WTC11 (cell line): ENCODE measurements at regions not wholly inside any gene's neighbourhood (a gene's known extent, or its start where the extent isn't known, plus 50 kb on each side); places are given as distances from the start of the nearest gene placed in this dataset.

Experiments
- ATAC-seq: fragments of 200-7000 bp; cut with Tn5 transposase; 2 replicates; pipeline ENCODE4 v1.10.0; 2021; ENCODE audit warnings: mild to moderate bottlenecking, moderate library complexity
- CTCF ChIA-PET: fragments of 300-600 bp; sonication (Branson Sonifier 250); formaldehyde crosslinking; loops from one replicate; lab custom pipeline; 2021; ENCODE audit warnings: antibody characterized with exemption; lab: Charles Lee
- POLR2A ChIA-PET: fragments of 350-600 bp; sonication (Branson Sonifier 250); formaldehyde crosslinking; loops from one replicate; lab custom pipeline; 2021; ENCODE audit warnings: antibody characterized with exemption; lab: Charles Lee
- DNase-seq: peaks from one replicate; pipeline ENCODE4 v3.0.0; 2021; ENCODE audit warnings: low spot score
- H3K27ac Mint-ChIP-seq: 2 replicates; pipeline ENCODE4 v1.8.0; 2021; ENCODE audit warnings: mixed read lengths
- H3K27me3 Mint-ChIP-seq: 2 replicates; pipeline ENCODE4 v1.8.0; 2021; ENCODE audit warnings: low read depth, mild to moderate bottlenecking, moderate library complexity, mixed read lengths
- H3K36me3 Mint-ChIP-seq: 2 replicates; pipeline ENCODE4 v1.8.0; 2021; ENCODE audit warnings: mixed read lengths
- H3K4me1 Mint-ChIP-seq: 2 replicates; pipeline ENCODE4 v1.8.0; 2022; ENCODE audit warnings: mixed read lengths
- H3K4me3 Mint-ChIP-seq: 2 replicates; pipeline ENCODE4 v1.8.0; 2021; ENCODE audit warnings: mild to moderate bottlenecking, moderate library complexity, mixed read lengths
- H3K9me3 Mint-ChIP-seq: 2 replicates; pipeline ENCODE4 v1.8.0; 2021; ENCODE audit warnings: mixed read lengths
- CBFB ChIP-seq: sonication (generic); formaldehyde crosslinking; IDR thresholded peaks from 2 replicates; pipeline ENCODE4 v1.8.1; 2022; ENCODE audit warnings: mild to moderate bottlenecking, low read depth, missing genetic modification reagents
- CREB1 ChIP-seq: sonication (generic); formaldehyde crosslinking; IDR thresholded peaks from 2 replicates; pipeline ENCODE4 v1.8.0; 2023; ENCODE audit warnings: mild to moderate bottlenecking, missing genetic modification reagents
- E2F5 ChIP-seq: sonication (generic); formaldehyde crosslinking; IDR thresholded peaks from 2 replicates; pipeline ENCODE4 v1.8.1; 2022; ENCODE audit warnings: mild to moderate bottlenecking, moderate library complexity, missing genetic modification reagents
- ESRRA ChIP-seq: sonication (generic); formaldehyde crosslinking; IDR thresholded peaks from 2 replicates; pipeline ENCODE4 v1.8.1; 2022; ENCODE audit warnings: mild to moderate bottlenecking, missing genetic modification reagents, borderline replicate concordance
- FOXJ3 ChIP-seq: sonication (generic); formaldehyde crosslinking; IDR thresholded peaks from 2 replicates; pipeline ENCODE4 v1.9.0; 2021; ENCODE audit warnings: missing genetic modification reagents, mild to moderate bottlenecking, borderline replicate concordance
- FOXK1 ChIP-seq: sonication (generic); formaldehyde crosslinking; IDR thresholded peaks from 2 replicates; pipeline ENCODE4 v1.8.0; 2022; ENCODE audit warnings: mild to moderate bottlenecking, moderate library complexity, missing genetic modification reagents
- JAZF1 ChIP-seq: fragments of 250-450 bp; sonication (Bioruptor Pico); IDR thresholded peaks from 2 replicates; pipeline ENCODE4 v1.9.0; 2021; ENCODE audit warnings: moderate library complexity, mild to moderate bottlenecking, inconsistent platforms
- NR3C1 ChIP-seq: sonication (generic); formaldehyde crosslinking; conservative IDR thresholded peaks from 2 replicates; pipeline ENCODE4 v1.8.1; 2023; ENCODE audit warnings: low read depth, mild to moderate bottlenecking, missing genetic modification reagents
- SP1 ChIP-seq: sonication (generic); formaldehyde crosslinking; conservative IDR thresholded peaks from 2 replicates; pipeline ENCODE4 v1.8.1; 2022; ENCODE audit warnings: missing genetic modification reagents
- ZMAT4 ChIP-seq: fragments of 250-450 bp; sonication (Bioruptor Pico); IDR thresholded peaks from 2 replicates; pipeline ENCODE4 v1.9.0; 2021; ENCODE audit warnings: mild to moderate bottlenecking
- ZNF138 ChIP-seq: sonication (generic); formaldehyde crosslinking; conservative IDR thresholded peaks from 2 replicates; pipeline ENCODE4 v1.8.1; 2022; ENCODE audit warnings: mild to moderate bottlenecking, moderate library complexity, missing genetic modification reagents
- ZNF317 ChIP-seq: sonication (generic); formaldehyde crosslinking; IDR thresholded peaks from 2 replicates; pipeline ENCODE4 v1.8.1; 2023; ENCODE audit warnings: low read depth, mild to moderate bottlenecking, moderate library complexity, missing genetic modification reagents, borderline replicate concordance
- ZNF416 ChIP-seq: fragments of 250-450 bp; sonication (Bioruptor Pico); IDR thresholded peaks from 2 replicates; pipeline ENCODE4 v1.9.0; 2021; ENCODE audit warnings: mild to moderate bottlenecking, inconsistent platforms
- ZNF423 ChIP-seq: fragments of 250-450 bp; sonication (Bioruptor Pico); IDR thresholded peaks from 2 replicates; pipeline ENCODE4 v2.1.2; 2022; ENCODE audit warnings: mild to moderate bottlenecking, moderate library complexity
- ZNF532 ChIP-seq: fragments of 250-450 bp; sonication (Bioruptor Pico); IDR thresholded peaks from 2 replicates; pipeline ENCODE4 v1.9.0; 2021; ENCODE audit warnings: mild to moderate bottlenecking, borderline replicate concordance
- TF ChIP-seq, protein P1 (sequence below): sonication (generic); formaldehyde crosslinking; IDR thresholded peaks from 2 replicates; pipeline ENCODE4 v1.8.1; 2022; ENCODE audit warnings: mild to moderate bottlenecking, missing genetic modification reagents, moderate library complexity, borderline replicate concordance
- TF ChIP-seq, protein P2 (sequence below): sonication (generic); formaldehyde crosslinking; IDR thresholded peaks from 2 replicates; pipeline ENCODE4 v1.8.0; 2022; ENCODE audit warnings: mild to moderate bottlenecking, missing genetic modification reagents
- TF ChIP-seq, protein P3 (sequence below): sonication (generic); formaldehyde crosslinking; IDR thresholded peaks from 2 replicates; pipeline ENCODE4 v1.8.0; 2023; ENCODE audit warnings: missing genetic modification reagents

DNA sequence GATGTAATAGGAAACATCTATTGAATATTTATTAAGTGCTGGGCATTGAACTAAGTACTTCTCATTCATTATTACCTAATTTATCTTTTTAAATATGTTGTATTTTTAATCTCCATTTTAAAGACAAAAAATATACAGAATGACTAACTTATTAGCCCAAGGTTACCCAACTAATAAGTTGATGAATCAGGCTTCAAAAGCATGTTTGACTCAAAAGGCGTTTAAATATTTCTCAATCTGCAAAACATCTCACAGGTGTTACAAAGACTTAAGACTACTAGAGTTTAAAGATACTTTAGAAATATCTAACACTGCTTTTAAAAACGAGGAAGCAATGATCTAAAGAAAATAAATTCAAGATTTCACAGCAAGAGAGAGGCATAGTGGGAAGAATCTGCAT is 457.4 kb upstream of the DCN start:
- H3K4me1 Mint-ChIP-seq, result 0 out of 2 replicates have a peak, but pooled peaks cover 2% of the 10 kb centered on the region
- H3K36me3 Mint-ChIP-seq, result peaks cover 2% of the 10 kb centered on the region; the same call in 1 of the 2 replicates
- ChIA-PET CTCF (no interaction called here), POLR2A (no interaction called here)
- TF ChIP-seq, protein P1, sequence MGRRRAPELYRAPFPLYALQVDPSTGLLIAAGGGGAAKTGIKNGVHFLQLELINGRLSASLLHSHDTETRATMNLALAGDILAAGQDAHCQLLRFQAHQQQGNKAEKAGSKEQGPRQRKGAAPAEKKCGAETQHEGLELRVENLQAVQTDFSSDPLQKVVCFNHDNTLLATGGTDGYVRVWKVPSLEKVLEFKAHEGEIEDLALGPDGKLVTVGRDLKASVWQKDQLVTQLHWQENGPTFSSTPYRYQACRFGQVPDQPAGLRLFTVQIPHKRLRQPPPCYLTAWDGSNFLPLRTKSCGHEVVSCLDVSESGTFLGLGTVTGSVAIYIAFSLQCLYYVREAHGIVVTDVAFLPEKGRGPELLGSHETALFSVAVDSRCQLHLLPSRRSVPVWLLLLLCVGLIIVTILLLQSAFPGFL (CRISPR knock-in tag), result no peak
- TF ChIP-seq, protein P2, sequence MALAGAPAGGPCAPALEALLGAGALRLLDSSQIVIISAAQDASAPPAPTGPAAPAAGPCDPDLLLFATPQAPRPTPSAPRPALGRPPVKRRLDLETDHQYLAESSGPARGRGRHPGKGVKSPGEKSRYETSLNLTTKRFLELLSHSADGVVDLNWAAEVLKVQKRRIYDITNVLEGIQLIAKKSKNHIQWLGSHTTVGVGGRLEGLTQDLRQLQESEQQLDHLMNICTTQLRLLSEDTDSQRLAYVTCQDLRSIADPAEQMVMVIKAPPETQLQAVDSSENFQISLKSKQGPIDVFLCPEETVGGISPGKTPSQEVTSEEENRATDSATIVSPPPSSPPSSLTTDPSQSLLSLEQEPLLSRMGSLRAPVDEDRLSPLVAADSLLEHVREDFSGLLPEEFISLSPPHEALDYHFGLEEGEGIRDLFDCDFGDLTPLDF (CRISPR knock-in tag), result no peak
- no peak for TF ChIP-seq ZNF416 (CRISPR knock-in tag)
- no peaks in the 10 kb centered on the region for H3K27me3 Mint-ChIP-seq
- DNase-seq (no peak), ATAC-seq (no peak)
- peaks cover 2% of the 10 kb centered on the region for H3K9me3 Mint-ChIP-seq
- H3K4me3 Mint-ChIP-seq, result no peak overlapping the region
- no peak overlapping the region for H3K27ac Mint-ChIP-seq

DNA sequence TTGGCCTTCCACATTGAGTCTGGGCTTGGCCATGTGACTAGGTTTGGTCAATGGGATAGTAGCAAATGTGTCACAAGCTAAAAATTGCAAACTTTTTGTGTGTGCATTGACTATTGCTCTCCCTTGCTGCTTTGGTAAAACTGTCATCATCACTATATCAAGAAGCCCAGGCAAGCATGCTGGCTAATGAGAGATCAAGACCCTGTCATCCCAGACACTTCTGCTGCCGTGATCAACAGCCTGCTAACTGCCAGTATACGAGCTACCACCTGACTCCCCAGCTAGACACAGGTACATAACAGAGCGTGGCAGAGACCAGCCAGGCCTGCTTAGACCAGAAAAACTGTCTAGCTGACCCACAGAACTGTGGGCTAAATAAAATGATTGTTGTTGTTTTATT is 456.7 kb upstream of the DCN start:
- ATAC-seq (no peak), DNase-seq (no peak)
- POLR2A ChIA-PET, result no interaction called here
- CTCF ChIA-PET, result no interaction called here
- TF ChIP-seq, protein P1 (CRISPR knock-in tag), result no peak
- Mint-ChIP-seq H3K9me3 (peaks cover 9% of the 10 kb centered on the region), H3K36me3 (peaks cover 4% of the 10 kb centered on the region; the same call in 1 of the 2 replicates), H3K27me3 (no peaks in the 10 kb centered on the region; the same call in 1 of the 2 replicates), H3K27ac (no peak overlapping the region), H3K4me1 (0 out of 2 replicates have a peak, but pooled peaks cover 3% of the 10 kb centered on the region), H3K4me3 (no peak overlapping the region)

- TF ChIP-seq FOXK1 (CRISPR knock-in tag), result no peak
- TF ChIP-seq, protein P1 (CRISPR knock-in tag), result no peak
- no peak for TF ChIP-seq CBFB
- TF ChIP-seq SP1, result no peak
- no peak for TF ChIP-seq ZNF532 (CRISPR knock-in tag)
- TF ChIP-seq, protein P3, sequence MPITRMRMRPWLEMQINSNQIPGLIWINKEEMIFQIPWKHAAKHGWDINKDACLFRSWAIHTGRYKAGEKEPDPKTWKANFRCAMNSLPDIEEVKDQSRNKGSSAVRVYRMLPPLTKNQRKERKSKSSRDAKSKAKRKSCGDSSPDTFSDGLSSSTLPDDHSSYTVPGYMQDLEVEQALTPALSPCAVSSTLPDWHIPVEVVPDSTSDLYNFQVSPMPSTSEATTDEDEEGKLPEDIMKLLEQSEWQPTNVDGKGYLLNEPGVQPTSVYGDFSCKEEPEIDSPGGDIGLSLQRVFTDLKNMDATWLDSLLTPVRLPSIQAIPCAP (CRISPR knock-in tag), result no peak
- no peak for TF ChIP-seq ESRRA (CRISPR knock-in tag)
- TF ChIP-seq NR3C1 (CRISPR knock-in tag), result no peak
- no peak for TF ChIP-seq CREB1 (CRISPR knock-in tag)
- TF ChIP-seq ZNF317, result no peak
- TF ChIP-seq JAZF1 (CRISPR knock-in tag), result no peak
- TF ChIP-seq ZNF423, result no peak
- TF ChIP-seq ZMAT4 (CRISPR knock-in tag), result no peak
- no peak for TF ChIP-seq FOXJ3
- TF ChIP-seq E2F5 (CRISPR knock-in tag), result no peak
- TF ChIP-seq ZNF138 (CRISPR knock-in tag), result no peak
- TF ChIP-seq, all 79 proteins: peak for 0
- CTCF ChIA-PET, result no interaction called here
- ATAC-seq (no peak), DNase-seq (no peak)
- H3K36me3 Mint-ChIP-seq, result peaks cover 4% of the 10 kb centered on the region; the same call in 1 of the 2 replicates
- H3K27me3 Mint-ChIP-seq, result no peaks in the 10 kb centered on the region; the same call in 1 of the 2 replicates
- POLR2A ChIA-PET, result no interaction called here
- H3K4me1 Mint-ChIP-seq, result 0 out of 2 replicates have a peak, but pooled peaks cover 3% of the 10 kb centered on the region
- H3K27ac Mint-ChIP-seq, result no peak overlapping the region
- peaks cover 13% of the 10 kb centered on the region for H3K9me3 Mint-ChIP-seq
- H3K4me3 Mint-ChIP-seq, result no peak overlapping the region
Observed at GRCh38 chr12:91637789-91638624, 455.4 kb upstream of the DCN start.
